B cell (primary cell): ENCODE measurements at regions not wholly inside any gene's neighbourhood (a gene's known extent, or its start where the extent isn't known, plus 50 kb on each side); places are given as distances from the start of the nearest gene placed in this dataset.
"Not testable (repeated sequence)": the region's sequence is repeated elsewhere in the genome, so short reads cannot be mapped to it uniquely, and the experiment has no call there.

ENCODE experiments used
- ATAC-seq: fragments of 200-7000 bp; cut with Tn5 transposase; one replicate; pipeline ENCODE4 v1.10.0; 2021; ENCODE audit warnings: low read depth, mild to moderate bottlenecking, moderate number of reproducible peaks, moderate library complexity
- CTCF ChIA-PET: fragments of 350-600 bp; sonication (Branson Sonifier 250); formaldehyde crosslinking; loops from one replicate; lab custom pipeline; 2021; ENCODE audit warnings: antibody characterized with exemption, inconsistent platforms; lab: Charles Lee
- POLR2A ChIA-PET: fragments of 350-600 bp; sonication (Branson Sonifier 250); formaldehyde crosslinking; loops from one replicate; lab custom pipeline; 2021; ENCODE audit warnings: antibody characterized with exemption; lab: Charles Lee
- DNase-seq: peaks from one replicate; pipeline ENCODE4 v3.0.0; 2013
- H2AFZ ChIP-seq: 2 replicates; pipeline ENCODE4 v1.6.1; 2012; ENCODE audit warnings: mild to moderate bottlenecking, low read depth, low read length; ENCODE audit not compliant: insufficient read depth, poor library complexity, severe bottlenecking
- H3K27ac ChIP-seq, 2 donors: 1 replicate in 1 of 2; 2 replicates in 1 of 2; pipeline ENCODE4 v1.5.1; 2012 to 2013; ENCODE audit warnings: low read length in 2 of 2, mild to moderate bottlenecking in 2 of 2, moderate library complexity in 1 of 2
- H3K27me3 ChIP-seq, 4 experiments: fragments of 200-600 bp in 1 of 4; sonication (generic) in 1 of 4; replicated peaks in 1 of 4; 1 replicate in 2 of 4; 2 replicates in 2 of 4; pipeline versions ENCODE4 v1.6.1 to v1.7.0; 2013 to 2016; ENCODE audit warnings: low read length in 3 of 4, mild to moderate bottlenecking in 2 of 4, mixed read lengths in 1 of 4, moderate library complexity in 1 of 4; ENCODE audit not compliant: insufficient read depth in 4 of 4, control insufficient read depth in 3 of 4; ENCODE audit errors: control extremely low read depth in 1 of 4
- H3K36me3 ChIP-seq, 2 experiments: replicated peaks in 1 of 2; 1 replicate in 1 of 2; 2 replicates in 1 of 2; pipeline versions ENCODE4 v1.6.1 to v1.7.1; 2013; ENCODE audit warnings: low read length in 1 of 2; ENCODE audit not compliant: insufficient read depth in 2 of 2, control insufficient read depth in 1 of 2; ENCODE audit errors: control extremely low read depth in 1 of 2, extremely low read depth in 1 of 2
- H3K4me1 ChIP-seq, 2 donors: fragments of 200-600 bp in 1 of 2; sonication (generic) in 1 of 2; 1 replicate in 1 of 2; 2 replicates in 1 of 2; pipeline versions ENCODE4 v1.5.1 to v1.6.1; 2013 to 2017; ENCODE audit warnings: low read length in 2 of 2; ENCODE audit not compliant: control insufficient read depth in 2 of 2, insufficient read depth in 2 of 2
- H3K4me2 ChIP-seq: replicated peaks from 2 replicates; pipeline ENCODE3; 2012; ENCODE audit warnings: mild to moderate bottlenecking, low read depth, low read length; ENCODE audit not compliant: poor library complexity, severe bottlenecking
- H3K4me3 ChIP-seq, 5 experiments: fragments of 200-600 bp in 1 of 5; sonication (generic) in 1 of 5; 1 replicate in 3 of 5; 2 replicates in 2 of 5; pipeline versions ENCODE4 v1.5.1 to v1.7.0; 2011 to 2016; ENCODE audit warnings: low read length in 4 of 5, mild to moderate bottlenecking in 4 of 5, low read depth in 2 of 5, control low read depth in 1 of 5, moderate library complexity in 1 of 5; ENCODE audit not compliant: insufficient read depth in 1 of 5; ENCODE audit errors: control extremely low read depth in 1 of 5, extremely low read depth in 1 of 5
- H3K79me2 ChIP-seq: fragments of 200-600 bp; sonication (generic); one replicate; pipeline ENCODE4 v1.6.0; 2016; ENCODE audit warnings: low read length; ENCODE audit not compliant: control insufficient read depth, insufficient read depth
- H3K9ac ChIP-seq: fragments of 200-600 bp; sonication (generic); 2 replicates; pipeline ENCODE4 v1.6.1; 2017; ENCODE audit warnings: mild to moderate bottlenecking, low read length, moderate library complexity
- H3K9me3 ChIP-seq, 3 donors: one replicate each; pipeline versions ENCODE4 v1.6.1 to v1.7.1; 2013; ENCODE audit warnings: low read length in 2 of 3; ENCODE audit not compliant: control insufficient read depth in 2 of 3, insufficient read depth in 1 of 3; ENCODE audit errors: control extremely low read depth in 1 of 3
- H4K20me1 ChIP-seq: 2 replicates; pipeline ENCODE4 v1.6.0; 2012; ENCODE audit warnings: mild to moderate bottlenecking, low read length; ENCODE audit not compliant: insufficient read depth, control insufficient read depth, poor library complexity, severe bottlenecking
- H3K27ac Mint-ChIP-seq: one replicate; pipeline ENCODE4 v1.8.0; 2021; ENCODE audit warnings: mixed read lengths
- H3K27me3 Mint-ChIP-seq: one replicate; pipeline ENCODE4 v1.8.0; 2021; ENCODE audit warnings: mixed read lengths
- H3K4me1 Mint-ChIP-seq: one replicate; pipeline ENCODE4 v1.8.0; 2021; ENCODE audit warnings: mixed read lengths
- H3K4me3 Mint-ChIP-seq: one replicate; pipeline ENCODE4 v1.8.0; 2021; ENCODE audit warnings: mixed read lengths
- H3K9me3 Mint-ChIP-seq: one replicate; pipeline ENCODE4 v1.8.0; 2022; ENCODE audit warnings: mixed read lengths; ENCODE audit not compliant: insufficient read depth
- WGBS: methylation state at CpG from one replicate; pipeline ENCODE4 v1.1.5; 2013; ENCODE audit warnings: missing lambda C conversion rate; ENCODE audit not compliant: insufficient coverage; 5-methylcytosine and 5-hydroxymethylcytosine counted together
- intact Hi-C: fragments of 100-400 bp; cut with micrococcal nuclease; formaldehyde crosslinking; loops from one replicate; pipeline ENCODE4 v1.10.0; 2022

DNA sequence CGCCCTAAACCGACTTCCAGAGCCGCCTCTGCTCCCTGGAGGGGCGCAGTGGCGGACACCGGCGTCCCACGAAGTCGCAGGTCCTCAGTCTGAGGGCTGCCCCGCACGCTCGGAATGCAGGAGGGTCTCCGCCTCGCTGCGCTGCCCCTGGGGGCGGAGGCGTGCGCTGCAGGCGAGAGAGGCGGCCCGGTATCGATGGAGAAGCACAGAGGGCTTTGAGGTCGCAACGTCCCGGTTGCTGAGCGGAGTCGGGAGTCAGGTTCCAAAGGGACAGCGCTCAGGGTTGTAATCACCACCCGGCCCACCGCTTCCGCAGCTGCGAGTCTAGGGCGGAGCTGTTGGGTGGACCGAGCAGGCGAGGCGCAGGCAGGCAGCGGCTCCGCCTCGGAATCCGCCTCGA, 131.0 kb downstream of the POTEM start:
- H3K79me2 ChIP-seq, H3K27me3 ChIP-seq, H3K27ac Mint-ChIP-seq, DNase-seq, H3K9me3 Mint-ChIP-seq, intact Hi-C loops, H3K27me3 Mint-ChIP-seq, H3K4me2 ChIP-seq, H4K20me1 ChIP-seq, ATAC-seq, H3K4me3 Mint-ChIP-seq, POLR2A ChIA-PET, CTCF ChIA-PET, H3K36me3 ChIP-seq, H3K4me1 Mint-ChIP-seq, H2AFZ ChIP-seq, H3K27ac ChIP-seq, H3K9ac ChIP-seq, H3K4me1 ChIP-seq, H3K4me3 ChIP-seq: not testable (repeated sequence)
- peaks cover 0 to 22% (median 0%) of the 10 kb centered on the region in 3 donors for H3K9me3 ChIP-seq
- no CpG with 5 or more reads among the region's 41 CpGs for WGBS

GRCh38 chr14:19098732-19099131, 131.5 kb downstream of the POTEM start:
- H3K4me3 Mint-ChIP-seq, DNase-seq, CTCF ChIA-PET, H3K4me1 ChIP-seq, H3K4me3 ChIP-seq, H3K9ac ChIP-seq, ATAC-seq, intact Hi-C loops, H3K27me3 Mint-ChIP-seq, H2AFZ ChIP-seq, H3K27ac Mint-ChIP-seq, H3K4me1 Mint-ChIP-seq, H3K79me2 ChIP-seq, H3K9me3 Mint-ChIP-seq, H3K27me3 ChIP-seq, H3K27ac ChIP-seq, H3K36me3 ChIP-seq, POLR2A ChIA-PET, H3K4me2 ChIP-seq, H4K20me1 ChIP-seq: not testable (repeated sequence)
- WGBS, result 78% methylated on average over 23 of the region's 34 CpGs
- peaks cover 0 to 22% (median 0%) of the 10 kb centered on the region in 3 donors for H3K9me3 ChIP-seq

- POLR2A ChIA-PET, H3K4me2 ChIP-seq, H3K9me3 Mint-ChIP-seq, H3K4me1 Mint-ChIP-seq, H4K20me1 ChIP-seq, H3K27ac ChIP-seq, H3K36me3 ChIP-seq, ATAC-seq, H3K27me3 ChIP-seq, H2AFZ ChIP-seq, H3K9ac ChIP-seq, H3K4me3 ChIP-seq, H3K4me3 Mint-ChIP-seq, H3K4me1 ChIP-seq, H3K27ac Mint-ChIP-seq, H3K79me2 ChIP-seq, H3K27me3 Mint-ChIP-seq, CTCF ChIA-PET, intact Hi-C loops, DNase-seq: not testable (repeated sequence)
- no CpG with 5 or more reads among the region's 29 CpGs for WGBS
- peaks cover 0 to 22% (median 0%) of the 10 kb centered on the region in 3 donors for H3K9me3 ChIP-seq
Observed at GRCh38 chr14:19099336-19099735, 132.1 kb downstream of the POTEM start.

DNA sequence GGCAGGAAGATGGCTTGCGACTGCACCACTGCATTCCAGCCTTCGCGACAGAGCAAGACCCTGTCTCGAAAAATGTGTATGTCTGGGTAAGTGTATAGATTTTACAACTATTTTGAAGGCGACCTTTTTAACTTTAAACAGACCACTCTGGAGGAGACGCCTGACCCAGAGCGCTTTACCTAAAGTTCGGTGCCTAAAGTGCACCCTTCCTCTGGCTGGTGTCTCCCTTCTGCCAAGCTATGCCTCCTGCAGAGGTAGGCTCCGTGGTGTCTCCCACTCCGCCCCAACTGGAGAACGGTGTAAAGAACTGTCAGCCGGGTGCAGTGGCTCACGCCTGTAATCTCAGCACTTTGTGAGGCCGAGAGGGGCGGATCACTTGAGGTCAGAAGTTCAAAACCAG, 132.7 kb downstream of the POTEM start:
- intact Hi-C loops, H3K27me3 Mint-ChIP-seq, H3K27ac Mint-ChIP-seq, POLR2A ChIA-PET, CTCF ChIA-PET, H3K36me3 ChIP-seq, H4K20me1 ChIP-seq, H3K4me3 Mint-ChIP-seq, ATAC-seq, H2AFZ ChIP-seq, H3K79me2 ChIP-seq, H3K9ac ChIP-seq, H3K4me3 ChIP-seq, H3K4me1 ChIP-seq, H3K27me3 ChIP-seq, DNase-seq, H3K4me2 ChIP-seq, H3K9me3 Mint-ChIP-seq, H3K27ac ChIP-seq, H3K4me1 Mint-ChIP-seq: not testable (repeated sequence)
- H3K9me3 ChIP-seq, result peaks cover 0 to 22% (median 0%) of the 10 kb centered on the region in 3 donors
- WGBS, result no CpG with 5 or more reads among the region's 15 CpGs
